Left kidney (tissue), 1 donor: ENCODE measurements at regions not wholly inside any gene's neighbourhood (a gene's known extent, or its start where the extent isn't known, plus 50 kb on each side); places are given as distances from the start of the nearest gene placed in this dataset.

Experiments
- DNase-seq: peaks from one replicate; pipeline ENCODE4 v3.0.0-alpha.2; 2013

DNA sequence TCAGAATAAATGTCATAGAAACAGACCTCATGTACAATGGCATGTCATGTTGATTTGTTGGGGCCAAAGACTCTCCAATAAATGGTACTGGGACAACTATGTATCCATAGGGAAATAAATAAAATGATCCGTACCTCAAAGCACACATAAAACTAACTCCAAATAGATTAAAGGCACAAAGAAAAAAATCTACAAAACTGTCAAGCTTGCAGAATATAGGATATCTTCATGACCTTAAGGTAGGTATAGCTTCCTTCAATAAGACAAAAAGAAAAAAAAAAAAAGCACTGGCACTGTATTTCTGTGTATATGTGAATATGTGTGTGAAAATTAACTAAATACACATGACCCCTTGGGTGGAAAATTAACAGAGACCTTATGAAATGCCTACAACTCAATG lies 101.9 kb downstream of the DIRAS2 start:
- DNase-seq: no peak

GRCh38 chr9:90544488-90544887 lies 98.1 kb downstream of the DIRAS2 start:
- DNase-seq: no peak

DNA sequence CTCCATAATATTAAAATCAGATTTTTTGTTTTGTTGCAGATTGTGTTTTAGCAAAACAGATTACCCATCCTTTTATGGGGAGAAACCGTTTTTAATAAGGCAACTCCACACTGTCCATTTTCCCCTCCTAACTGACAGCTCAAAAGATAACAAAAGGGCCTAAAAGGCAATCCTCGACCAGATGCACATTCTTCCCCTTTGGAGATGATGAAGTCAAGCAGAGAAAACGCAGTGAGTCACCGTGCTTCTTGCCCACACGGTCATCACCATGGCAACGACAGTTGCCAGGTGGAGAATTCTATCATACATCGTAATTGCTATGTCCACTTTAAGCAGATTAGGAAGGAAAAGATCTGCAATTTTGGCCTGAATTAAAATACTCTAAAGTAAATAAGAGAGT lies 96.4 kb downstream of the DIRAS2 start:
- DNase-seq: no peak

DNA sequence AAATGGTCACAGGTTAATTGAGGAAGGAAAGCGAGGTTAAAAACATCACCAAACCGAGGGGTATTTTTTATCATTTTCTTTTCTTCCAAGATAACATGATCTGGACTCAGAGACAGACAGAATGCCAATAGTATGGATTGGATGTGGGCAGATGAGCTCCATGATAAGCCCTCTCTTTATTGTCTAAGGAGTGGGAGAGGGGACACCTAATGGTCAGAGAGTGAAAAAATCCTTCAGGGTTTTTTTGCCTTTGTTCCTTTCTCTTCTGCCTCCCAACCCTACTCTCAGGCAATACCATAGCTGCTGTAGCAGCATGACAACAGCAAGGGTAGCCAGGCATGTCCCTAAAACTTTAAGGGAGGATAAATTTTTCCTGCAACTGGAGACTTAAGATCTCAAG lies 94.7 kb downstream of the DIRAS2 start:
- DNase-seq: no peak

DNA sequence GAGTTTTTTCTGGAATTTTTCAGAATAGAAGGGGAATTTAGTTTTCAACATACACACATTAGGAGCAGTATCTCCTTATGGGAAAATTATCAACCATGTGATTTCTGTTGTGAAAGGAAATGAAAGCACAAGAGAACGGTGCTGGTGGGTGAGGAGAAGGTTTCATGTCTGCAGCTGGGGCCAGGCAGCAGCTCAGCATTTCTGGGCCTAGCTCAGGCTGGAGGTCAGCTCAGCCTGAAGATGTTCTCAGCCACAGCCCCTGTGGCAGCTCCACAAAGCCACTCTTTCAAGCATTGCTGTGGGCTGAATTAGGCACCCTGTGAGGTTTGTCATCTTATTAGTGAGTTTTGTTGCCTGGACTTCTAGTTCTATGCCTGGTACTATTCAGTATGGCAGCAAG lies 90.3 kb downstream of the DIRAS2 start:
- no peak for DNase-seq

GRCh38 chr9:90555351-90556057 lies 87.1 kb downstream of the DIRAS2 start:
- DNase-seq: no peak

- no peak for DNase-seq
Observed at GRCh38 chr9:90556897-90557675, 85.5 kb downstream of the DIRAS2 start.

DNA sequence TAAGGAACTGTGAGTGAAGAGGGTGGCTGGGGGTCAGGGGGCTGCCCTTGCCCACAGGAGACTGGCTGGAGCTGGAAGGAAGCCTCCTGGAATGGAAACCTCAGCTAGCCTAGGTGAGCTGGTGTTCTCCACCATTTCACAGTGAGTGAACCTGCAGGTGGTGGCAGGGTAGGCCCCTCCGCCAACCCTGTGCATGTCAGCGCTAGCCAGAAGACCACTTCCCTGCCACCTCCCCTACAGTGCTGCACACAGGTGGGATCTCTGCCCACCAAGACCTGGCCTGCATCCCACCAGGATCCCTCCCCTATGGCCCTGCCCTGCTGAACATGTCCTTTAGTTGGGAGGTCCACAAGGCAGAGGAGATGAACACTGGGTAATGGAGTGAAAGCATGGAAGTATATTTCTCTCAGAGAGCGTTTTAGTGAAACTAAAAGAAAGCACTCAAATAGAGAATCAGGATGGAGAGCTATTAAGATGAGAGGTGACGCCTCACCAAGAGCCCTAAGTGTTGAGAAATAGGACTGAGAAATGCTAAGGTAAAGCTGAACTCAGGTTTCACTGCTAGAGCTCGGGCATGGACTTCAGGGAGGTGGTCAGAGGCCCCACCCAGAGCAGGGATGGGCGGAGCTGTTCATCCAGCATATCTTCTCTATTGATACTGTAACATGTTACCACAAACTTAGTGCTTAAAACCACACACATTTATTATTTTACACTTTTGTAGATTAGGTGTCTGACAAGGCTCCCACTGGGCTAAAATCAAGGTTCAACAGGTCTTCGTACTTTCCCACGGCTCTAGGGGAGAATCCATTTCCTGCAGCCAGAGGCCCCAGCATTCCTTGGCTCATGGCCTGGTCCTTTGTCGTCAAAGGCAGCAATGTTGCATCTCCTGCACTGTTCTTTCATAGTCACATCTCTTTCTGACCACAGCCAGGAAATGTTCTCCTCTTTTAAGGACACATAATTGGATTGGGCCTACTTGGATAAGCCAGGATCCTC lies 83.2 kb downstream of the DIRAS2 start:
- no peak for DNase-seq
